ENCODE measurements at regions not wholly inside any gene's neighbourhood (a gene's known extent, or its start where the extent isn't known, plus 50 kb on each side); places are given as distances from the start of the nearest gene placed in this dataset.
"Not testable (repeated sequence)": the region's sequence is repeated elsewhere in the genome, so short reads cannot be mapped to it uniquely, and the experiment has no call there.

DNA sequence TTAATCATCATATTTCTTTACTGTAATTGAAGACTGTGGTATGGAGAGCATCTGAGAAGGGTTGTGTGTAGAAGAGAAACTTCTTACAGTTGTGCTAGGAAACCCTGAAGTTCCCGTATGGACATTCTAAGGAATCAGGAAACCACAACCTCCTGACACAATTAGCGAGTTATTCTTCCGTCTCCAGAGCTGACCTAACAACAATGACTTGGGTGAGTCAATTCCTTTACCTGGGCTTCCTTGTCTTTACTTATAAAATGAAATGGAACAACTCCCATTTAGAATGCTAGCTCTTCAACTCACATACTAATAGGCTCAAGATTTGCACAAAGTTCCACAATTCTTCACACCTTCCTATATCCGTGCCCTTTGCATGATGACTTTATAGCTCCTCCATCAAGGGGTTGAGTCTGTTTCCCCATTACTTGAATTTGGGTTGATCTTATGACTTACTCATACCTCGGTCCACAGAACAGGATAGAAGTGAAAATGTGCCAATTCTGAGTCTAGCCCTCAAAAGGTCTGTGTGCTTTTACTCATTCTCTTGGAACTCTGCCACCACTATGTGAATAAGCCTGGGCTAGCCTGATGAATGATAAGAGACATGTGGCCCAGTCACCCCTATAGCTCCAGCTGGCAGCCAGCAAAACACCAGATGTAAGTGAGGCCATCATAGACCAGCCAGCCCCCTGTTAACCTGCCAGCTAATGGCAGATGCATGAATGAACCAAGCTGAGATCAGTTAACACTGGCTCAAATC lies 459.4 kb downstream of the ETNK1 start:
- DNase-seq (ENCODE audit: low read depth), result peak; percentile 61

DNA sequence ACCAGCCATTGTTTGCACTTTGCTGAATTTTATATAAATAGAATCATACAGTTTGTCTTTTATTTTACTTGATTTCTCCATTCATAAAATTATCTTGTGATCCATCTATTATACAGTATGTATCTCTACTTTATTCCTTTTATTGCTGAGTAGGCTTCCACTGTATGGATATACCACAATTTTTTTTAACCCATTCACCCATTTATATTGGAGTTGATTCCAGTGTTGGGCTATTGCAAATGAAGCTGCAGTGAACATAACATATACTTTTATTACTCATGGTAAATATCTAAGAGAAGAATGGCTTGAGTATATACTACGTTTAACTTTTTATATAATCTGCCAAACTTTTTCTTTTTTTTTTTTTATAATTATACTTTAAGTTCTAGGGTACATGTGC lies 463.6 kb downstream of the ETNK1 start:
- DNase-seq (ENCODE audit: low read depth), result no peak

DNA sequence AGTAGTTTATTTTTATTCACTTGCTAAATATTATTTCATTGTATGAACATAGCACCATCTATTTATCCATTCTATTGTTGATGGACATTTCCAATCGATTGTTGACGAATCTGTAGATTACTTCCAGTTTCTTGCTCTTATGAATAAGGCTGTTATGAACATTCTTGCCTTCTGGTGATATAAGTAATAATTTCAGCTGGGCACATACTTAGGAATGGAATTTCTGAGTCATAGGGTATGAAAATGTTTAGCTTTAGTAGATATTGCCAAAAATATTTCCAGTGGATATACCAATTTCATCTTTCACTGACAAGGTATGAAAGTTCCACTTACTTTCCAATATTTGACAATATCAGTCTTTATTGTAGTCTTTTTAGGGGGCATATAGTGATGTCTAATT lies 468.5 kb downstream of the ETNK1 start:
- DNase-seq (ENCODE audit: low read depth), result no peak

DNA sequence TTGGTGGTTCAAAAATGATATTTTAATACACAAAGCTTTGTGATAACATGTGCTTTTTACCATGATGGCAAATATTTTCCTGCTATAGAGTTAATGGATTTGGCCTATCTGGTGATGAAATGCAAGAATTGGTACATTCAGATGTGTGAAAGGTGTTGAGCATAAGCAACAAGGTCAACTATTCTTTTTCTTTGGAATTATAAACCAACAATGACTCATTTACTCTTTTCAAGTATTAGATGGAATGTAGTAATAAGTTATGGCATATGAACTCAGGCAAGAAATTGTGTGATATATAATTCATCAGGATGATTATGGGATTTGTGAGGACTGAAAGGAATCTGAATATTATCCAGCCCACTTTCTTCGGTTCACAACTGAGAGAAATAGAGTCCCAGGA lies 471.4 kb downstream of the ETNK1 start:
- DNase-seq (ENCODE audit: low read depth), result no peak

DNA sequence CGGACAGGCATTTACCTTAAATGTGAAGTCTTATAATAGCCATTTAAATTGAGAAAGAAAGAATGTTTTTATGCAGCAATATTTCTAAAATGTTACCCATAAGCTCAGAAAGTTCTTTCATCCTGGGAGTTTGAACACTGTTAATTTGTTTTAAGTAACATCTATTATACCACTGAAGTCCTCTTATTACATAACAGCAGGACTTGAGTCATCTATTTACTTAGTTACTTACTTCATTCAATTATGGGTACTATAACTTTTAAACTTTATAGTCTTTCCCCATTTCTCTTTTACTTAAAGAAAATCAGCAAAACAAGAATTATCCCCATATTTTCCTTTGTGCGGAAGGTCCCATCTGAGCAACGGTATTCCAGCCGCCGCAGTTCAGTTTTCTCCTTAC lies 473.1 kb downstream of the ETNK1 start:
- no peak for DNase-seq (ENCODE audit: low read depth)

DNA sequence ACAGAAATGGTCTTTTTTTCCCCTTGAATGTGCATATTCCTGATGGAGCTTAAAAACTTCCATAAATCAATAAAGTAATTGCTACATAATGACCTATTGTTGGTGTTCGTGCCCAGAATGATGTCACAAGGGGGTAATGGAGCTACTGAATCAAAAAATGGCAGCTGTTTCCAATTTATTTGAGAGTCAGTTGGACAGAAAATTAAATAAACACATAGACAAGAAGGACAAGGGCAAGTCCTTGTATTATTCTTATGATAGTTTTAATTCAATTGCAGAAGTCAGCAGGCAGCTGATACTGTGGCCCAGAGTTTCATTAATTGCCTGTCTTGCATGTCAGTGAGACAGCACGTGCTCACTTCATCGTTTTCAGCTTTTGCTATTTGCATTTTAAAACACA lies 473.5 kb downstream of the ETNK1 start:
- no peak for DNase-seq (ENCODE audit: low read depth)

DNA sequence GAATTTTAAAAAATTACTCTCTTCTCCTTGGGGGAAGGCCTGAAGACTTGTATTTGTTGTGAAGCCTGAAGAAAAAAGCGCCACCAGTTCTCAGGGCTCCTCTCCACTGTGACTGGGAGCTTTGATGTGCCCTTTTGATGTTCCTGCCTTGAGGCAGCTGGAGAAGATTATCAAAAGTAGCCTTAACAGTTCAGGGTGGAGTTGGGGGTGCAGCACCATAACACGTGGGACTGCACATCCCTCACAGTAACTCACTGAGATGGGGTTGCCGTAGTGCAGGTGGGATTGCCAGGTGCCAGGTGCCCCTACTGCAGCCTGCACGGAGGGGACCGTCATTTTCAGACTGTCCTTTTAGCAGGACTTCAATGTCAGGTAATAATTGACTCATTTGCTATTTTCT lies 474.1 kb downstream of the ETNK1 start:
- DNase-seq (ENCODE audit: low read depth), result no peak

DNA sequence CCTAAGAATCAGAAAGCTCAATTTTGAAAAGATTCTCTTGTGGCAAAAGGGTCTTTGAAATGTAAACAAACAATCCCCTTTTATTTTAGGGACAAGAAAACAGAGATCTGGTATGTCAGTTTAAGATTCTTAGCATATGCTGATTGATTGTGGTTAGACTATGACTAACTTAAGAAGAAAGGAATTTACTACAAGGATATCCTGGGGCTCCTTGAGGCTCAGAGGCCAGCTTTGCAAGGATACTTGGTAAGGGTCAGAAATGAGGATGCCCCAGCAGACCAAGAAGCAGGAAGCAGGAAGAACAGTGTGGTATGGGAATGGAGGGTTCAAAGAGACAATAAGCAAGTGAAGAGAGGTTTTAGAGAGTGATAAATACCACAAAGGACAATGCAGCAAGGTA lies 474.6 kb downstream of the ETNK1 start:
- no peak for DNase-seq (ENCODE audit: low read depth)

DNA sequence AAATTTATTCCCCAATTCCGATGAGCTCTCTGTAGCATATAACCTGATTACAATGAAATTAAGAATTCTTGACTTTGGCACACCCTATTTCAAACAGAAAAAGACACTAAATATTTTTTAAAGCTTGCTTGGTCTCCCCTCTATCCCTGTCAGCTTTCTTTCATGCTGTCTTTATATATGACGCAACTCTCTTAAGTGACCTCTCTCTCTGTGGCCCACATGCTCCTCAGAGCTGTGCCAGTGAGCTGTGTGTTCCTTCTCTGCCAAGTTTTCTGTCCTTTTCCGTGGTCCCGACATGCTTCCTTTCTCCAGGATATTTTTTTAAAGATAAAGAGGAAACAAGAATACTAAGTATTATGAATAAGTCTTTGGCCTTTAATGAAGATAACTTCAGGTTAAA lies 484.0 kb downstream of the ETNK1 start:
- DNase-seq (ENCODE audit: low read depth), result no peak

DNA sequence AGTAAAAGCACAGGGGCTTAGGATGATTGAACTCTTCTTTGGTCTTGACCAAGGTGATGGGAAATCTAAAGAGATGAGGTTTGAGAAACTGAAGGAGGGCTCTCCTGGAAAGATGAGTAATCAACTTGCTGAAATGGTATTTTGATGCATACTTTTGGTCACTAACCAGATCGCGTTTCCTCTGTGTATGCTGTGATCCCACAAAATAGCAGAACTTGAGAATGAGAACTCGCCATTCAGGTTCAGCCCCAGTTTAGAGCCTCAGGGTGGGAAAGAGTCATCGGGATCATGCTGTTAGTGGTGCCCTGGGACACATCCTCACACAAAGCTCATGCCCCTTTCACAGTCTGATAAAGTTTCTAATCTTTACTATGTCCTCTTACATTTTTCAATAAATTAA lies 488.8 kb downstream of the ETNK1 start:
- DNase-seq (ENCODE audit: low read depth), result peak; percentile 1

DNA sequence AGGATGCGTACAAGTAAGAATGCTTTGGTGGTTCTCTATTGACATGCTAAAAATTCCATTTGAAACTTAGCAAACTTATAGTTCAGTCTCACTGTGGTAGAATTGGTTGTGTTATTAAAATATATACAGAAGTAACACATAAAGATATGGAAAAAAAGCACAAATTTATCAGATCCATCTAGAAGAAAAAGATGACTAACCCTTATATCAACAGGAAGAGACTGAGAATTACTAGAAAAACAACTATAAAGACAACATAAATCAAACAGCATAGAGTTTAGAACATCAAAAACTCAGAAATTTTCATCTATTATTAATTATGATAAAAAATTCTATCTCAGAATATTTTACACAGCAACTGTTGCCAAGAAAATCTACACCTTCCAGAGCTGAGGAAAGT lies 491.0 kb downstream of the ETNK1 start:
- DNase-seq (ENCODE audit: low read depth), result no peak

DNA sequence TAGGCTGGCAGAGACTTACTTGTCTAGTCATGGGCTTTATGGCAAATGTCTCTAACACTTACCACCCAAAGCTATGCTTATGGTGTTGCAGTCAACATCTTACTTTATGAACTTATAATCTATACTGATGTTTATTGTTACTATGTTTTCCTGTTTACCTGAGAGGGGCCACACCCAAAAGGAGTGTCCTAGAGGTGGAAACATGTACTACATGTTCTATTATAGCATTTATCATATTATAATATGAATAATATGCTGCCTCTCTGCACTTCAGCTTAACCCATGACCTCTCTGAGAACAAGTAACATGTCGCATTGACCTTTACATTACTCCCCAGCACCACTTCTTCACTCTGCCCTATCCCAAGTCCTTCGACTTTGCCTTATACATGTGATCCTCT lies 501.8 kb downstream of the ETNK1 start:
- DNase-seq (ENCODE audit: low read depth), result no peak

DNA sequence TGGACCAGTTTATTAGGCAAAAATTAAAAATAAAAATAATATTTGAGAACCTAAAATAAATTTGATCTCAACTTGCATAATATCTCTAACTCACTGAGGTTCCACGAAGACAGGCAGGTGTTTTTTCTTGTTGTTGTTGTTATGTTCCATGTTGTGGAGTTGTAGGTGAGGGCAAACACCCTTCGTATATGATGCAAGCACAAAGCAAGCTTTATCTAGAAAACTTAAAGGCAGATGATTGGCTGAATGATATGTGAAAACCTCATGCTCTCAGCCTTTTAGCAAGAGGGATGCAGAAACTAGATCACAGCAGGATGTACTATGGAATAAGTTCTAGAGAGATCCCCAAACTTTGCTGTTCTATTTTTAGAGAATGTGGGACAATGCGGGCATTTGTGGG lies 502.7 kb downstream of the ETNK1 start:
- no peak for DNase-seq (ENCODE audit: low read depth)

DNA sequence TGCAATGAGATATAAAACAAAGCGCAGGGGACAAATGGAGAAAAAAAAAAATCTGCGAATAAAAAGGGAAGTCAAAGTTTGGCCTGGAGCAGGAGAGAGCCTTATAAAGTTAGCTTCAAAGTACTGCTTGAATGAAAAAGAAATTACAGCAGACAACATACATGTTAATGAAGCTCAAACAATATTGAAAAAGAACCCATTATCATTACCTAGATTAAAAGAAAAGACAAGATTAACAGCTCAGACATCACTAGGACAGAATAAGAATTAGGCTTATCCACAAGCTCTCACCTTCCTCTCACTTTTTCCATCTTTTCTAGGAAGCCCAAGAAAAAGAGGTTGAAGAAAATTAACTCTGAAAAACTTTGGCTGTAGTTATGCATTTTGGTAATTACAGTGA lies 503.5 kb downstream of the ETNK1 start:
- no peak for DNase-seq (ENCODE audit: low read depth)

DNA sequence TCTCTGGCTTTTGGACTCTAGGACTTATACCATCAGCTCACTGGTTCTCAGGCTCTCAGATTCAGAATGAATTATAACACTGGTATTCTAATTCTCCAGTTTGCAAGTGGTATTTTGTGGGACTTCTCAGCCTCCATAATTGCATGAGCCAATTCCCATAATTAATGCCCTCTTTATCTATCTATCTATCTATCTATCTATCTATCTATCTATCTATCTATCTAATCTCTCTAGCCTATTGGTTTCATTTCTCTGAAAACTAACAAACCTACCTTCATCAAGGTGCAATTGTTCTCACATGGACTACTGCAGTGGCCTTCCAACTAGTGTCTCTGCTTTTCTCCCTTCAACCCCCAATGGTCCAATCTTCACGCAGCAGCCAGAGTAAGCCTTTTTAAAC lies 507.4 kb downstream of the ETNK1 start:
- DNase-seq (ENCODE audit: low read depth), result no peak

DNA sequence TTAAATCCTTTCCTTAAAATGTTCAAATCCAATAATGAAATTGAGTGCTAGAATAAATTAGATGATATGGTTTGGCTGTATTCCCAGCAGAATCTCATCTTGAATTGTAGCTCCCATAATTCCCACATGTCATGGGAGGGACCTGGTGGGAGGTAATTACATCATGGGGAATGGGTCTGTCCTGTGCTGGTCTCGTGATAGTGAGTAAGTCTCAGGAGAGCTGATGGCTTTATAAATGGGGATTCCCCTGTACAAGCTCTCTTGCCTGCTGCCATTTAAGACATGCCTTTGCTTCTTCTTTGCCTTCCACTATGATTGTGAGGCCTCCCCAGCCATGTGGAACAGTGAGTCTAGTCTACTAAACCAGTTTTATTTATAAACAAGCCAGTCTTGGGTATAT lies 508.5 kb downstream of the ETNK1 start:
- DNase-seq (ENCODE audit: low read depth), result no peak

DNA sequence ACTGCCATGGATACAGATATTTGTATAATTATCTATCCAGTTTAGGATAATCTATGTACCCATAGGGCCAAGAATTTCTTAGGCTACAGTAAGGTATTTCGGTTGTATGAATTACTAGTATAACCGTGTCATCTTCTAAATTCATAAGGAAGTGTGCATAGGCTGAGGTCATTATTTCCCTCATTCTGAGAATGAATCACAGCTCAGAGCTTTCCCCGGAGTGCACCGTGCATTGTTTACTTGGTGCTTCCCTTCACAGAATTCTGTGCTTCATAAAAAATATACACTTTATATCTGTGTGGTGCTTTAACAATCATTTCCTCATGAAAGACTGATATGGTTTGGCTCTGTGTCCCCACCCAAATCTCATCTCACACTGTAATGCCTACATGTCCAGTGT lies 514.1 kb downstream of the ETNK1 start:
- no peak for DNase-seq (ENCODE audit: low read depth)

DNA sequence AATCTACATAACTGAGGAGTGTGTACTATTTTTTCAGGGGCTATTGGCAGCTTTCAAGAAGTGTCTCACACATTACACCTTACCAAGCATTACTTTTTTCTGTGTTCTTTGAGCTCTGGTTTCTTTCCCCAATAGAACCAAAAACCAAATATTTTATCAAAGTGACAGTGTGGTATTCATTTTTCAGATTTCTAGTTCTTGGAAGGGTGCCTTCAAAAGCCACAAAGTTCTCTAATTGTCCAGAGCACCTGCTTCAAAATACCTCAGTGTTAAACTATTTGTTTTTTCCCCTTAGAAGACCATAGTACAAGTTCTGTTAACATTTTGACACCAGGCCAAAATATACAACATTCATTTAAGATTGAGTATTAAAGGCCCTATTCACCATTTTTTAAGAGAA lies 515.7 kb downstream of the ETNK1 start:
- no peak for DNase-seq (ENCODE audit: low read depth)

DNA sequence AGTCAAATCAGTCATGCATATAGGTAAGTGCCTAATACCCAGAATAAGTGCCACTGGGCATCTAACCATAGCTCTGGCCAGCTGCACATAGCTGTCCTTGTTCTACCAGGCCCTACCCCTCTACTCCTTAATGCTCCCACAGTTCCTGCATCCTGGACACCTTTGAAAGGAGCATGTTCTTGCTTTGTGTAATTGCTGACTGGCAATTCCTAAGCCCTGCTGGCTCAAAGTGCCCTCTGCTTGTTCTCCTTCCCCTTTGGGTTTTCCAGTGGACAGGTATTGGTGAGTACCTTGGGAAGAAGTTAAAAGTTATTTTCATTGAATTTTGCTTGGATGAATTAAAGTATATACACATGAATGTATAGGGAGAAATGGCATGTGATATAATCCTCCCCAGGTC lies 516.4 kb downstream of the ETNK1 start:
- DNase-seq (ENCODE audit: low read depth), result no peak

DNA sequence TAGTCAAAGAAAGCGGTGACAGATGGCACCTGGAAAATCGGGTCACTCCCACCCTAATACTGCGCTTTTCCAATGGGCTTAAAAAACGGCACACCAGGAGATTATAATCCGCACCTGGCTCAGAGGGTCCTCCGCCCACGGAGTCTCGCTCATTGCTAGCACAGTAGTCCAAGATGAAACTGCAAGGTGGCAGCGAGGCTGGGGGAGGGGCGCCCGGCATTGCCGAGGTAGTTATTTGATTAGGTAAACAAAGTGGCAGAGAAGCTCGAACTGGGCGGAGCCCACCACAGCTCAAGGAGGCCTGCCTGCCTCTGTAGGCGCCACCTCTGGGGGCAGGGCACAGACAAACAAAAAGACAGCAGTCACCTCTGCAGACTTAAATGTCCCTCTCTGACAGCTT lies 521.1 kb downstream of the ETNK1 start:
- not testable (repeated sequence) for DNase-seq (ENCODE audit: low read depth)

DNA sequence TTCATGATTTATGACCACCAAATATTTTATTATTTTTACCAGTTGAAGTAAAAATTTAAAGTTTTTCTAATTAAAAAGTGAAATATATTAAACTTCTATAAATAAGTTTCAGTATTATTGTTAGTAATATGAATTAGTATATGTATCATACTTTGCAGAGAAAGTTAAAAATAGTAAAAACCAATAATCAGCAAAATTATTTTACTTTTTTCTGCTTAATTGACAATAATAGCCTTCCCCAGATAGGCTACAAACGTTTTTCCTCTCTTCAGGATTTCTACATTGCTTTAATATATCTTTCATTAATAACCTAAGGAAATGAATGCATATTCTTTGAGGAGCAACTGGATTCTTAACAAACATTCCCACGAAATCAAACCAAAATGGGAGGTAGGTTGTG lies 543.5 kb downstream of the ETNK1 start:
- DNase-seq (ENCODE audit: low read depth), result no peak

DNA sequence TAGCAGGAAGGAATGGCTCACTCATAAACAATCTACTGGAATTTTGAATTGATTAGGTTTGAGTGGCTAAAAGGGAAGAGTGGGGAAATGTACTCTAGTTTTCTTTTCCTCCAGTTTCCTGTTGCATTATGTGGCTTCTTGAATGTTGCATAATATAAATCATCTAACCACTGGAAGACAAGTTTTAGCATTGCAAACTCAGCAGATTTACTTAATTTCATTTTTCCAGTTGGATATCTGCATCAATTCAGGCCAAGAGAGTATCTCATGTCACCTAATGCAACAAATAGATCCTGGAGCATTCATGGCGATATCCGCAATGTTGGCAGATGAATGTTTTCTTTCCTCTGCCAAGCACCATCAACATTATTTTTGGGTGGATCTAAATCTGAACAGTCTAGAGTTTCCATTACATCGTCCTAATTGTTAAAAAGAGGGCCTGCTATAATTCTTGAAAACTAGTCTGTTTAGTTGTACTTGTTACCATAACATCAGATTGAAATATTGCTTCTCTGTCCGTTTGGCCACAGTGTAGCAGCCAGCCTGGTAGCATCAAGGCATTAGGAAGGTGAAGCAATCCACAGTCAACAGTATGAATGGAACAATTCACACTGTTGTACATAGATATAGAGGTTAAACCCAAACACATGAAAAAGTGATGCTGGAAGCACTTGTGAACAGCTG lies 544.2 kb downstream of the ETNK1 start:
- DNase-seq (ENCODE audit: low read depth), result no peak

DNA sequence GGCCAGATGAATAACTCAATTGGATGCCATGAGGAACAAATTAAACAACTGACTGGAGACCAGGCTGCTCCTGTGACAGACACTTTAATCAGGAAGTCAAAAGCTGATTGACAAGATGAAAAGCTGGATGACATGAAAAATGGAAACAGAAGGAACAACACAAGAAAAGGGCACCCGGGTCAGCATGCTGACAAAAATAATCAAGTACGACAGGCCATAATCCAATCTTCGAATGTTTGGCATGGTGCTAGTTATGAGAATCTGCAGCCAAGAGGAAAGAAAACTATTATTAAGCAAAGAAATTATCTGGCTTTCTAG lies 544.7 kb downstream of the ETNK1 start:
- no peak for DNase-seq (ENCODE audit: low read depth)

DNA sequence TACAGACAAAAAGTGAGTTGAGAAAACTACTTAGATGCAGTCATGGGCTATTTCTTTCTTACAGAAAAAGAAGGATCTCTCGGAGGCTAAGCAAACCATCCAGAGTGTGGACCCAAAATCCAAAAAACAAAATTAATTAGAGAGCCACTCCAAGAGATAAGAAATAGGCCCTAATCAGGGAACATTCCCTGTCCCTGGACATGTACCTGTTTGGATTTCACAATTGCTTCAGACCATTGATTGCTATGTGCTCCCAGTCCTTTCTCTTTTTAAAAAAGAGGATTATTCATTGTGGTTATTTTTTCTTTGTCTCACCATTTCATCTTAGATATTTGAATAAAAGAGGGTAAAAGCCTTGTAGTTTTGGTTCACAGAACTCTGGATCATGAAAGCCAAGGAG lies 549.9 kb downstream of the ETNK1 start:
- DNase-seq (ENCODE audit: low read depth), result no peak
